ENCODE measurements at regions not wholly inside any gene's neighbourhood (a gene's known extent, or its start where the extent isn't known, plus 50 kb on each side); places are given as distances from the start of the nearest gene placed in this dataset.
"Not testable (repeated sequence)": the region's sequence is repeated elsewhere in the genome, so short reads cannot be mapped to it uniquely, and the experiment has no call there.

- no peak for DNase-seq
These were observed 114.1 kb downstream of the FAR1 start for GRCh38 chr11:13782390-13783075.

- no peak for DNase-seq
These were observed 116.0 kb downstream of the FAR1 start for GRCh38 chr11:13784441-13784840.

GRCh38 chr11:13784855-13785254 lies 116.4 kb downstream of the FAR1 start:
- no peak for DNase-seq

GRCh38 chr11:13786688-13787087 lies 118.2 kb downstream of the FAR1 start:
- no peak for DNase-seq

- not testable (repeated sequence) for DNase-seq
These were observed 129.1 kb downstream of the FAR1 start for GRCh38 chr11:13797616-13798015.

- DNase-seq: no peak
These were observed 132.4 kb downstream of the FAR1 start for GRCh38 chr11:13800901-13801300.

GRCh38 chr11:13818325-13818724 lies 144.2 kb upstream of the SPON1 start:
- DNase-seq: no peak

- DNase-seq: no peak
These were observed 135.8 kb upstream of the SPON1 start for GRCh38 chr11:13826505-13827278.

GRCh38 chr11:13831696-13832095 lies 130.8 kb upstream of the SPON1 start:
- DNase-seq: no peak

GRCh38 chr11:13834463-13834862 lies 128.1 kb upstream of the SPON1 start:
- DNase-seq: no peak

GRCh38 chr11:13836666-13837065 lies 125.9 kb upstream of the SPON1 start:
- DNase-seq: no peak

GRCh38 chr11:13837286-13837685 lies 125.2 kb upstream of the SPON1 start:
- no peak for DNase-seq

- DNase-seq: no peak
These were observed 121.1 kb upstream of the SPON1 start for GRCh38 chr11:13841393-13841792.

GRCh38 chr11:13848031-13848430 lies 114.5 kb upstream of the SPON1 start:
- DNase-seq: no peak

- DNase-seq: no peak
These were observed 112.1 kb upstream of the SPON1 start for GRCh38 chr11:13850231-13851005.

GRCh38 chr11:13851691-13852090 lies 110.8 kb upstream of the SPON1 start:
- no peak for DNase-seq

- DNase-seq: no peak
These were observed 110.0 kb upstream of the SPON1 start for GRCh38 chr11:13852481-13852880.

GRCh38 chr11:13857828-13858227 lies 104.7 kb upstream of the SPON1 start:
- no peak for DNase-seq

- DNase-seq: peak; percentile 33
These were observed 102.6 kb upstream of the SPON1 start for GRCh38 chr11:13859892-13860291.

GRCh38 chr11:13861411-13861810 lies 101.1 kb upstream of the SPON1 start:
- DNase-seq: peak; percentile 8

- no peak for DNase-seq
These were observed 99.6 kb upstream of the SPON1 start for GRCh38 chr11:13862845-13863392.

- DNase-seq: peak; percentile 73
These were observed 93.7 kb upstream of the SPON1 start for GRCh38 chr11:13868710-13869397.

GRCh38 chr11:13869398-13869886 lies 93.1 kb upstream of the SPON1 start:
- no peak for DNase-seq

All from CD4-positive, alpha-beta T cell treated with Interleukin-12 subunit alpha and Interleukin-12 subunit beta, for 1 hour (primary cell).